CD4-positive, CD25-positive, alpha-beta regulatory T cell (primary cell): ENCODE measurements at regions not wholly inside any gene's neighbourhood (a gene's known extent, or its start where the extent isn't known, plus 50 kb on each side); places are given as distances from the start of the nearest gene placed in this dataset.

Source experiments
- ATAC-seq, 2 donors: fragments of 150-1000 bp; cut with Tn5 transposase; one replicate each; pipeline ENCODE4 v1.10.0; 2021; ENCODE audit warnings: low read depth in 2 of 2, moderate number of reproducible peaks in 2 of 2, moderate library complexity in 1 of 2
- DNase-seq, 3 donors: peaks; one replicate each; pipeline versions ENCODE4 v3.0.0 to v3.0.0-alpha.2; 2012 to 2022; ENCODE audit warnings: mixed read lengths in 1 of 3
- H3K27ac ChIP-seq: one replicate; pipeline ENCODE4 v1.7.0; 2013; ENCODE audit warnings: mild to moderate bottlenecking, low read length; ENCODE audit not compliant: insufficient read depth, poor library complexity, severe bottlenecking
- H3K27me3 ChIP-seq: one replicate; pipeline ENCODE4 v1.7.0; 2013; ENCODE audit warnings: low read length; ENCODE audit not compliant: control insufficient read depth, insufficient read depth
- H3K36me3 ChIP-seq: one replicate; pipeline ENCODE4 v1.7.0; 2013; ENCODE audit warnings: mild to moderate bottlenecking, low read length, moderate library complexity; ENCODE audit not compliant: control insufficient read depth, insufficient read depth
- H3K4me1 ChIP-seq: 2 replicates; pipeline ENCODE4 v1.7.0; 2013; ENCODE audit warnings: mild to moderate bottlenecking, low read length; ENCODE audit not compliant: insufficient read depth, control insufficient read depth, poor library complexity, severe bottlenecking
- H3K4me3 ChIP-seq: one replicate; pipeline ENCODE4 v1.7.0; 2013; ENCODE audit warnings: low read depth, mild to moderate bottlenecking, low read length, moderate library complexity
- H3K9me3 ChIP-seq, 2 experiments: 1 replicate in 1 of 2; 2 replicates in 1 of 2; pipeline ENCODE4 v1.7.0; 2013; ENCODE audit warnings: low read length in 2 of 2, mild to moderate bottlenecking in 1 of 2, moderate library complexity in 1 of 2; ENCODE audit not compliant: control insufficient read depth in 2 of 2
- H3K27ac Mint-ChIP-seq, 3 donors: one replicate each; pipeline ENCODE4 v1.8.0; 2020 to 2022; ENCODE audit warnings: mild to moderate bottlenecking in 3 of 3, mixed read lengths in 3 of 3, moderate library complexity in 2 of 3
- H3K27me3 Mint-ChIP-seq: one replicate; pipeline ENCODE4 v1.8.0; 2022; ENCODE audit warnings: mild to moderate bottlenecking, mixed read lengths
- H3K36me3 Mint-ChIP-seq: one replicate; pipeline ENCODE4 v1.8.0; 2020; ENCODE audit warnings: mixed read lengths
- H3K4me1 Mint-ChIP-seq, 4 donors: one replicate each; pipeline ENCODE4 v1.8.0; 2020 to 2022; ENCODE audit warnings: mixed read lengths in 4 of 4, mild to moderate bottlenecking in 1 of 4
- H3K4me3 Mint-ChIP-seq, 4 donors: one replicate each; pipeline ENCODE4 v1.8.0; 2020 to 2022; ENCODE audit warnings: mild to moderate bottlenecking in 4 of 4, mixed read lengths in 4 of 4, moderate library complexity in 3 of 4
- H3K9me3 Mint-ChIP-seq, 7 donors: one replicate each; pipeline ENCODE4 v1.8.0; 2020 to 2022; ENCODE audit warnings: mixed read lengths in 7 of 7, mild to moderate bottlenecking in 3 of 7, moderate library complexity in 2 of 7

DNA sequence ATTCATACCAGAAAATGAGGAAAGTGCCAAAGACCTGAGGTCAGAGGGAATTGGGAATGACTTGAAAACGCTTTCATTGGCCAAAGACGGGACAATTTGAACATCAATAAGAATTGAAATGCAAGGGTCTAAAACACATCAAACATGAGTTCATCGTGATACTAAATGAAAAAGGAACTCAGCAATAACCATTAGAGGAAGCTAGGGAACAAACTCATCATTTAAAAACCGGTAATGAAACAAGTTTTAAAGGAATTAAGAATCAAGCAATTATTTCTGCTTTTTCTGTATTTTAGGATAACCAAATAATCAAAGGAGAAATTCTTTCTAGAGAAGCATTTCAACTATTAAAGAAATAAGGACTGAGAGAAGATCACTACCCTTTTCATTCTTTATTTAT, 303.1 kb downstream of the ARHGAP12 start:
- H3K27ac ChIP-seq, result no peak overlapping the region
- no peak for DNase-seq
- H3K9me3 ChIP-seq, result peaks cover 6 to 10% of the 10 kb centered on the region in 2 experiments
- no peaks in the 10 kb centered on the region for H3K4me1 ChIP-seq
- no peak for ATAC-seq
- Mint-ChIP-seq H3K4me1 (no peaks in the 10 kb centered on the region), H3K27me3 (peaks cover 8% of the 10 kb centered on the region), H3K27ac (no peak overlapping the region), H3K36me3 (no peaks in the 10 kb centered on the region), H3K9me3 (peaks cover 0 to 15% (median 11%) of the 10 kb centered on the region in 7 donors), H3K4me3 (no peak overlapping the region)
- no peaks in the 10 kb centered on the region for H3K36me3 ChIP-seq
- H3K27me3 ChIP-seq, result no peaks in the 10 kb centered on the region
- no peak overlapping the region for H3K4me3 ChIP-seq

DNA sequence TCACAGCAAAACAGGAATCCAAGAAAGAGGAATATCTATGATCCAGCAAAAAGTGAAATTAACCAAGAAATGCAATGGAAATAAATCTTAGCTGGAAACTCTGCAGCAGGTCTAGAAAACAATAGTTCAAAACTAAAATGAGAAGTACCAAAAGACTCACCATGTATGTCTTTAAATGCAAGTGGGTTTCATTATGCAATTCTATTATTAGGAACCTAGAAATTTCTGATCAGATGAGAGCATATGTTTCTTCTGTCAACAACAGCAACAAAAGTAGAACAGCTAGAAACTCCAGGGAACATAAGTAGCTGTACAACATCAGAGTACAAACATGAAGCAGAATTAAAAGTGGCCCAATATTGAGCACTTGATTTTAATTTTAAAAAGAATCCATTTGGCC, 304.0 kb downstream of the ARHGAP12 start:
- no peaks in the 10 kb centered on the region for H3K4me1 ChIP-seq
- H3K36me3 ChIP-seq, result no peaks in the 10 kb centered on the region
- H3K4me3 ChIP-seq, result no peak overlapping the region
- H3K9me3 ChIP-seq, result peaks cover 6 to 10% of the 10 kb centered on the region in 2 experiments
- Mint-ChIP-seq H3K36me3 (no peaks in the 10 kb centered on the region), H3K9me3 (peaks cover 0 to 15% (median 9%) of the 10 kb centered on the region in 7 donors), H3K4me1 (no peaks in the 10 kb centered on the region), H3K27me3 (peaks cover 8% of the 10 kb centered on the region), H3K27ac (no peak overlapping the region), H3K4me3 (no peak overlapping the region)
- no peak overlapping the region for H3K27ac ChIP-seq
- no peaks in the 10 kb centered on the region for H3K27me3 ChIP-seq
- DNase-seq (no peak), ATAC-seq (no peak)

DNA sequence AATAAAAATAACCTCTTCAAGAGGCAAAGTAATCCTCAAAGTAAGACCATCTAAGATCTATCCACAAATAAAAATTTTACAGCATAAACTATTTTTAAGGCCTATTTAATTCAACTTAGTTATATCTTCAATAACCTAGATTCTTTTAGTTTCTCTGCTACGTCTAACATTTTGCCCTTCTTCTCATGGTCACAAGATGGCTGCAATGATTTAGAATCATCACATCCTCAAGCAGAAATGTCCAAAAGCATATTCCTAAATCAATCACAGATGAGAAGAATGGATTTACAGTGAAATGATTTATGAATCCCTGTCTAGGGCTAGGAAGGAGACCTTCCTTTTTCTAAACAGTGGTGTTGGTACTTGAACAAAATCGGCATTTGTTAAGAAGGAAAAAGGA, 304.7 kb downstream of the ARHGAP12 start:
- H3K36me3 Mint-ChIP-seq, result no peaks in the 10 kb centered on the region
- H3K27ac Mint-ChIP-seq, result no peak overlapping the region
- no peak overlapping the region for H3K4me3 Mint-ChIP-seq

DNA sequence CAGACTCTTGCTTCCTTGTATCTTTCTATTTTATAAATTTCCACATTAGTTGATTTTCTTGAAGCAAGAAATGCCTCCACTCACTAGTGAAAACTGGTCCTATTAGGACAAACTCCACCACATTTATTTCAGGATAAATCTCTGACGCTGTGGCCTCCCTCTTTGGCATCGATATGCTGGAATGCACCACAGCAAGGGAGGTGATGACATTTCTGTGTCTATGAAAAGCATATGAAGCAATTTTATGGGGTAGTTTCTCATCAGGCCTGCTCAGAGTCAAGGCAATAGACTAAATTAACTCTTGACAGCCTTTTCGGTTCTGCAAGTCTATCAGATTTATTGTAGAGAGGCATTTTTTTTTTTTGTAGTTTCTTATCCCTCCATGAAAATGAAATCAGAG, 304.4 kb downstream of the ZEB1 start:
- Histone ChIP-seq H3K9me3 (peaks cover 6 to 10% of the 10 kb centered on the region in 2 experiments), H3K27me3 (no peaks in the 10 kb centered on the region), H3K27ac (no peak overlapping the region), H3K4me3 (no peak overlapping the region), H3K4me1 (no peaks in the 10 kb centered on the region), H3K36me3 (no peaks in the 10 kb centered on the region)
- peaks cover 0 to 15% (median 8%) of the 10 kb centered on the region in 7 donors for H3K9me3 Mint-ChIP-seq
- no peaks in the 10 kb centered on the region for H3K4me1 Mint-ChIP-seq
- DNase-seq (no peak), ATAC-seq (no peak)
- peaks cover 8% of the 10 kb centered on the region for H3K27me3 Mint-ChIP-seq
- no peak overlapping the region for H3K4me3 Mint-ChIP-seq
- no peaks in the 10 kb centered on the region for H3K36me3 Mint-ChIP-seq
- H3K27ac Mint-ChIP-seq, result no peak overlapping the region

More for the DNA sequence above, 304.7 kb downstream of the ARHGAP12 start:
- Mint-ChIP-seq H3K4me1 (no peaks in the 10 kb centered on the region), H3K9me3 (peaks cover 0 to 15% (median 8%) of the 10 kb centered on the region in 7 donors), H3K27me3 (peaks cover 8% of the 10 kb centered on the region)
- no peak for ATAC-seq
- H3K27ac ChIP-seq, result no peak overlapping the region
- H3K36me3 ChIP-seq, result no peaks in the 10 kb centered on the region
- no peaks in the 10 kb centered on the region for H3K27me3 ChIP-seq
- DNase-seq, result no peak
- peaks cover 6 to 10% of the 10 kb centered on the region in 2 experiments for H3K9me3 ChIP-seq
- no peaks in the 10 kb centered on the region for H3K4me1 ChIP-seq
- H3K4me3 ChIP-seq, result no peak overlapping the region

DNA sequence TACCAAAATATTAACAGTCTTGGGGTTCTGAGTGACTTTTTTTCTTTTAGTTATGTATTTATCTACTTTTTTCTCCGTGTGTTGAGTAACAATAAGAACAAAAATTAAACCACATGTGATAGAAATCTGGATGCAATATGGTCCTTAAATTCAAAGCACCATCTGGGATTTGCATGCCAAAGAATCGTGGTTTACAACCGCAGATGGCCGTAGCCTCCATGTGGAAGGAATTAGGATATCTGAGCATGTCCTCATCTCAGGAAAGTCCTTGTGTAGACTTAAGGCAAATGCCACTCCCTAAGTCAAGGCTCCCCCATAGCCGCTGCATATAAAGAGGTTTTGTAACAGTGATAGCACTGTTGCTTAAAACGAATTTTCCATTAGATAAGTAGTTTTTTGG, 304.0 kb downstream of the ZEB1 start:
- no peak overlapping the region for H3K4me3 ChIP-seq
- no peak overlapping the region for H3K27ac ChIP-seq
- peaks cover 6 to 10% of the 10 kb centered on the region in 2 experiments for H3K9me3 ChIP-seq
- H3K36me3 Mint-ChIP-seq, result no peaks in the 10 kb centered on the region
- H3K27ac Mint-ChIP-seq, result no peak overlapping the region
- no peaks in the 10 kb centered on the region for H3K4me1 Mint-ChIP-seq
- H3K27me3 ChIP-seq, result no peaks in the 10 kb centered on the region
- DNase-seq, result no peak
- H3K9me3 Mint-ChIP-seq, result peaks cover 0 to 15% (median 9%) of the 10 kb centered on the region in 7 donors
- H3K36me3 ChIP-seq, result no peaks in the 10 kb centered on the region
- no peak for ATAC-seq
- H3K27me3 Mint-ChIP-seq, result peaks cover 4% of the 10 kb centered on the region
- no peaks in the 10 kb centered on the region for H3K4me1 ChIP-seq
- H3K4me3 Mint-ChIP-seq, result no peak overlapping the region

DNA sequence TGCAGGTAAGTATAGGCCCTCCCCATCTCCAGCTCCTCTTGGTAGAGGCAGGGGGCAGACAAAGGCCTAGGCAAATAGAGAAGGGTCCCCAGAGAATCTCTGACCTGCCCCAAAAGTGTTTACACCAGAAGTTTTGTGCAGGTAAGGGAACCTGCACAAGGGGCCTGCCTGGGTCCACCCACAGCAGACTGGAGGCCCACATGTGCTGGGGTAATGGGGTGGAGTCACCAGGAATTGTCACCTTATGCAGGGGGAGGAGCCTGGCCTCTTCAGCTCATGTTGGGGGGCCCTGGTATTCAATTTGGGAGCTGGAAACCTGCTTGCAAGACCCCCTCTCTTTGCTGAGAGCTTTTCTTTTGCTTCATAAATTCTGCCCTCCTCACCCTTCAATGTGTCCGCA, 302.7 kb downstream of the ZEB1 start:
- DNase-seq (no peak), ATAC-seq (no peak)
- peaks cover 6 to 9% of the 10 kb centered on the region in 2 experiments for H3K9me3 ChIP-seq
- Mint-ChIP-seq H3K27me3 (peaks cover 4% of the 10 kb centered on the region), H3K9me3 (peaks cover 0 to 15% (median 8%) of the 10 kb centered on the region in 7 donors), H3K4me3 (no peak overlapping the region), H3K36me3 (no peaks in the 10 kb centered on the region), H3K4me1 (peaks cover 0 to 1% (median 0%) of the 10 kb centered on the region in 4 donors), H3K27ac (no peak overlapping the region)
- no peak overlapping the region for H3K27ac ChIP-seq
- H3K36me3 ChIP-seq, result no peaks in the 10 kb centered on the region
- H3K4me1 ChIP-seq, result no peaks in the 10 kb centered on the region
- H3K4me3 ChIP-seq, result no peak overlapping the region
- H3K27me3 ChIP-seq, result no peaks in the 10 kb centered on the region

DNA sequence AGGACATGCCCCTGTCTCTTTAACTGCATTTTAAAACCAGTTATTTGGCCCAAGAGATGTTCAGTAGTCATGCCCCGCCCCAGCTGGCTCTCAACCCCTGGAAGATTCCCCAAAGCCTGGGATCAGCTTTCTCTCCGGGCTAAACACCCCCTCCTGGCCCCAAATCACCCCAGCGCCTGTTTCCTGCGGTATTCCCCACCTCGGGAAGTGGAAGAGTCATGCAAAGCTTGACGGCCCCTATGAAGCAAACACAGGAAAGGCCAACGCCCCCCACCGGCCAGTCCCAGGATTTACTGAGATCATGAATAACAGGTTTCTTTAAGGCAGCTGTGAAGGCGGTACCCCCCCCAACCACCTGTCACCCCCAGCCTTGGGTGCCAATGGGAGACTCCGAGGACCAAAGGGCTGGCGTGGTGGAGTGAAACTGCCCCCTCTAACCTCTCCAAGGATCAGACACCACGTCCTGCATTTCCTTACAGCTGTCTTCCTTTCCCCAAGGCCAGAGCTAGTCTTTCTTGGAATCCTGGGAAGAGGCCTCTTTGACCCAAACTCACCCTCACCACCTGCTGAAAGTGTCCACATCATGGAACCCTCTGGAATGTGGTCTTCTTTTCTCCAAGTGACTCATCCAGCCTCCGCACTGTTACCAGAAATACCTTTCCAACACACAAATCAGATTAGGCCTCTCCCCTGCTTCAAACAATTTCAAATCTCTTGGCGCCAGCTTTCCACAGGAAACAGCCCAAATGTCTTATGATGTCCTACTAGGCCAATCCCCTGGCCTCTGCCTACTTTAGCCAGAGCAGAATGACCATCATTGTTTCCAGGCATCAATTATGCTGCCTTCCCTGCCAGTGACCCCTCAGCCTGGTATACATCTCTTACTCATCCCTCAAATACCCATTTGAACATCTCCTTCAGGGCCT, 301.5 kb downstream of the ZEB1 start:
- no peak overlapping the region for H3K4me3 Mint-ChIP-seq
- no peak for DNase-seq

More for the DNA sequence above, 301.5 kb downstream of the ZEB1 start:
- Mint-ChIP-seq H3K36me3 (no peaks in the 10 kb centered on the region), H3K9me3 (peaks cover 0 to 8% (median 2%) of the 10 kb centered on the region in 7 donors), H3K27ac (no peak overlapping the region), H3K4me1 (peaks cover 0 to 2% (median 0%) of the 10 kb centered on the region in 4 donors), H3K27me3 (peaks cover 4% of the 10 kb centered on the region)
- H3K9me3 ChIP-seq, result peaks cover 0 to 4% of the 10 kb centered on the region in 2 experiments
- no peak for ATAC-seq
- no peaks in the 10 kb centered on the region for H3K27me3 ChIP-seq
- H3K4me3 ChIP-seq, result no peak overlapping the region
- no peaks in the 10 kb centered on the region for H3K4me1 ChIP-seq
- no peak overlapping the region for H3K27ac ChIP-seq
- H3K36me3 ChIP-seq, result no peaks in the 10 kb centered on the region
